ENCODE measurements at regions not wholly inside any gene's neighbourhood (a gene's known extent, or its start where the extent isn't known, plus 50 kb on each side); places are given as distances from the start of the nearest gene placed in this dataset.

GRCh38 chrX:110432091-110432905 lies 73.7 kb downstream of the RTL9 start:
- DNase-seq: peak; percentile 23

GRCh38 chrX:110432906-110433215 lies 74.2 kb downstream of the RTL9 start:
- peak; percentile 19 for DNase-seq

GRCh38 chrX:110435196-110435595 lies 76.5 kb downstream of the RTL9 start:
- no peak for DNase-seq

- DNase-seq: no peak
Measured at GRCh38 chrX:110436523-110436922, 77.9 kb downstream of the RTL9 start.

- no peak for DNase-seq
Measured at GRCh38 chrX:110437686-110438085, 79.0 kb downstream of the RTL9 start.

GRCh38 chrX:110440016-110440805 lies 81.6 kb downstream of the RTL9 start:
- DNase-seq: no peak

GRCh38 chrX:110442635-110443034 lies 84.0 kb downstream of the RTL9 start:
- DNase-seq: no peak

GRCh38 chrX:110444996-110445395 lies 86.3 kb downstream of the RTL9 start:
- DNase-seq: no peak

GRCh38 chrX:110448459-110448858 lies 89.8 kb downstream of the RTL9 start:
- no peak for DNase-seq

GRCh38 chrX:110449312-110449711 lies 90.7 kb downstream of the RTL9 start:
- DNase-seq: no peak

- DNase-seq: peak; percentile 74
Measured at GRCh38 chrX:110450050-110450449, 91.4 kb downstream of the RTL9 start.

GRCh38 chrX:110454336-110454735 lies 95.7 kb downstream of the RTL9 start:
- DNase-seq: no peak

- no peak for DNase-seq
Measured at GRCh38 chrX:110462957-110463356, 104.3 kb downstream of the RTL9 start.

- DNase-seq: no peak
Measured at GRCh38 chrX:110466790-110467189, 108.1 kb downstream of the RTL9 start.

GRCh38 chrX:110472265-110472664 lies 113.6 kb downstream of the RTL9 start:
- DNase-seq: no peak

- no peak for DNase-seq
Measured at GRCh38 chrX:110477593-110478228, 119.1 kb downstream of the RTL9 start.

GRCh38 chrX:110491846-110492620 lies 133.4 kb downstream of the RTL9 start:
- no peak for DNase-seq

- no peak for DNase-seq
Measured at GRCh38 chrX:110504947-110505346, 146.3 kb downstream of the RTL9 start.

GRCh38 chrX:110509755-110510532 lies 151.3 kb downstream of the RTL9 start:
- no peak for DNase-seq

GRCh38 chrX:110511238-110511637 lies 152.6 kb downstream of the RTL9 start:
- DNase-seq: no peak

GRCh38 chrX:110512341-110512740 lies 153.7 kb downstream of the RTL9 start:
- no peak for DNase-seq

- DNase-seq: no peak
Measured at GRCh38 chrX:110514509-110514908, 155.9 kb downstream of the RTL9 start.

Data from hindlimb muscle (tissue), 1 donor.